Neural cell (in vitro differentiated cells): ENCODE measurements at regions not wholly inside any gene's neighbourhood (a gene's known extent, or its start where the extent isn't known, plus 50 kb on each side); places are given as distances from the start of the nearest gene placed in this dataset.
"Not testable (repeated sequence)": the region's sequence is repeated elsewhere in the genome, so short reads cannot be mapped to it uniquely, and the experiment has no call there.

ENCODE experiments used
- H2AFZ ChIP-seq: fragments of 200-600, 300-800 bp; sonication (generic), shearing (Covaris generic); 2 replicates; pipeline ENCODE4 v1.6.0; 2014; ENCODE audit warnings: low read depth, mild to moderate bottlenecking, antibody characterized with exemption, low read length, moderate library complexity
- H3F3A ChIP-seq: fragments of 200-600 bp; shearing (Covaris generic); 2 replicates; pipeline ENCODE4 v1.6.1; 2016; ENCODE audit warnings: mild to moderate bottlenecking, moderate library complexity, mixed read lengths, antibody characterized with exemption, low read length; ENCODE audit not compliant: insufficient read depth, poor library complexity, severe bottlenecking
- H3K27ac ChIP-seq: fragments of 200-600, 300-800 bp; sonication (generic), shearing (Covaris generic); 2 replicates; pipeline ENCODE4 v1.5.1; 2014; ENCODE audit warnings: mild to moderate bottlenecking, low read length, moderate library complexity
- H3K27me3 ChIP-seq: fragments of 300-800, 200-600 bp; sonication (generic), shearing (Covaris generic); 2 replicates; pipeline ENCODE4 v1.6.0; 2014; ENCODE audit warnings: mild to moderate bottlenecking, low read depth, low read length, moderate library complexity; ENCODE audit not compliant: insufficient read depth
- H3K36me3 ChIP-seq: fragments of 300-800, 200-600 bp; sonication (generic), shearing (Covaris generic); 2 replicates; pipeline ENCODE4 v1.5.1; 2014; ENCODE audit warnings: mild to moderate bottlenecking, antibody characterized with exemption, low read length, moderate library complexity; ENCODE audit not compliant: insufficient read depth
- H3K4me2 ChIP-seq: fragments of 300-800, 200-600 bp; sonication (generic), shearing (Covaris generic); 2 replicates; pipeline ENCODE4 v1.6.0; 2014; ENCODE audit warnings: mild to moderate bottlenecking, low read length
- H3K4me3 ChIP-seq: fragments of 300-800, 200-600 bp; sonication (generic), shearing (Covaris generic); 2 replicates; pipeline ENCODE4 v1.5.1; 2014; ENCODE audit warnings: mild to moderate bottlenecking, low read length, moderate library complexity
- H3K79me2 ChIP-seq: fragments of 200-600 bp; shearing (Covaris generic); replicated peaks from 2 replicates; pipeline ENCODE4 v1.6.0; 2014; ENCODE audit warnings: mild to moderate bottlenecking, low read length, moderate library complexity; ENCODE audit not compliant: insufficient read depth
- H3K9ac ChIP-seq: fragments of 300-800, 200-600 bp; sonication (generic), shearing (Covaris generic); 2 replicates; pipeline ENCODE4 v1.6.1; 2016; ENCODE audit warnings: mild to moderate bottlenecking, low read length, mixed read lengths
- H3K9me2 ChIP-seq: fragments of 200-600 bp; shearing (Covaris generic); 2 replicates; pipeline ENCODE4 v1.6.1; 2016; ENCODE audit warnings: mild to moderate bottlenecking, low read length, mixed read lengths; ENCODE audit not compliant: insufficient read depth
- H3K9me3 ChIP-seq: fragments of 200-600, 300-800 bp; sonication (generic), shearing (Covaris generic); 2 replicates; pipeline ENCODE4 v1.6.1; 2016; ENCODE audit warnings: mild to moderate bottlenecking, mixed run types, low read length, moderate library complexity, mixed read lengths
- H4K20me1 ChIP-seq: fragments of 200-600 bp; shearing (Covaris generic); 2 replicates; pipeline ENCODE4 v1.6.1; 2016; ENCODE audit warnings: mild to moderate bottlenecking, mixed run types; ENCODE audit not compliant: insufficient read depth
- EZH2 ChIP-seq: fragments of 200-600, 300-800 bp; shearing (Covaris generic), sonication (generic); IDR thresholded peaks from 2 replicates; pipeline ENCODE4 v1.6.1; 2014; ENCODE audit warnings: antibody characterized with exemption, low read length, borderline replicate concordance, mild to moderate bottlenecking; ENCODE audit not compliant: insufficient read depth, poor library complexity, severe bottlenecking
- MXI1 ChIP-seq: fragments of 450-650 bp; conservative IDR thresholded peaks from 2 replicates; pipeline ENCODE4 v1.6.1; 2014; ENCODE audit warnings: antibody characterized with exemption, mild to moderate bottlenecking; ENCODE audit not compliant: poor library complexity, severe bottlenecking
- POLR2AphosphoS5 ChIP-seq: IDR thresholded peaks from 2 replicates; pipeline ENCODE4 v1.6.1; 2012
- RAD21 ChIP-seq: fragments of 450-650 bp; conservative IDR thresholded peaks from 2 replicates; pipeline ENCODE4 v1.6.1; 2014; ENCODE audit warnings: antibody characterized with exemption, mild to moderate bottlenecking, moderate library complexity
- SMC3 ChIP-seq: fragments of 450-650 bp; conservative IDR thresholded peaks from 2 replicates; pipeline ENCODE4 v1.6.1; 2014; ENCODE audit warnings: antibody characterized with exemption, mild to moderate bottlenecking, moderate library complexity; ENCODE audit not compliant: poor library complexity
- TAF1 ChIP-seq: IDR thresholded peaks from 2 replicates; pipeline ENCODE4 v1.6.1; 2012; ENCODE audit warnings: low read depth
- TF ChIP-seq, protein P1 (sequence below): fragments of 450-650 bp; IDR thresholded peaks from 2 replicates; pipeline ENCODE4 v1.5.1; 2014; ENCODE audit warnings: antibody characterized with exemption, mild to moderate bottlenecking, moderate library complexity; ENCODE audit not compliant: poor library complexity, severe bottlenecking
- TF ChIP-seq, protein P2 (sequence below): IDR thresholded peaks from 2 replicates; pipeline ENCODE4 v1.6.1; 2012; ENCODE audit warnings: borderline replicate concordance

GRCh38 chr13:21884965-21885567 lies 214.2 kb downstream of the FGF9 start:
- no peaks in the 10 kb centered on the region for H3F3A ChIP-seq
- H3K36me3 ChIP-seq = no peaks in the 10 kb centered on the region
- no peaks in the 10 kb centered on the region for H3K27me3 ChIP-seq
- no peaks in the 10 kb centered on the region for H3K9me3 ChIP-seq
- H3K27ac ChIP-seq = no peak overlapping the region
- no peak overlapping the region for H2AFZ ChIP-seq
- H3K4me2 ChIP-seq = no peak overlapping the region
- no peaks in the 10 kb centered on the region for H3K9me2 ChIP-seq
- no peaks in the 10 kb centered on the region for H3K79me2 ChIP-seq
- no peak overlapping the region for H3K4me3 ChIP-seq
- TF ChIP-seq EZH2 (no peak), TAF1 (no peak), POLR2AphosphoS5 (no peak), RAD21 (no peak)
- H3K9ac ChIP-seq = no peak overlapping the region
- no peaks in the 10 kb centered on the region for H4K20me1 ChIP-seq

DNA sequence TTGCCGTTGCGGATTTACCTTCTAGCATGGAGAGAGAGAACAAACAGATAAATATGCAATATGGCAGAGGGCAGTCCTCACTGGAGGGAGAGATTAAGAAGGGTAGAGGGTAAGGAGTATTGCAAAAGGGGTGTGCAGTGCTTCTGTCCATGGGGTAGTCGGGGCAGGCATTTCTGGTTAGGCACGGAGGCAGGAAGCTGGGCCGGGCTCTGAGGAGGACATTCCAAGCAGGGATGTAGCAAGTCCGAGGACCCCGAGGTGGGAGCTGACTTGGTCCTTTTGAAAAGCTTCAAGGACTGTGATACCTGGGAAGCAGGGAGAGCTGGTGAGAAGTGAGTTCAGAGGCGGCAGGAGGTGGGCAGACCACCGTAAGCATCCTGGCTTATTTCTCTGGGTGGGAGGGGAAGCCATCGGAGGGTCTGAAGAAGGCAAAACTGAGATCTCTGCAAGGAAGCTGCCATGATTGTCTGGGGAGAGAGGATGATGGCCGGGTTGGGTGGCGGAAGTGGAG lies 214.9 kb downstream of the FGF9 start:
- no peak overlapping the region for H3K9ac ChIP-seq
- no peaks in the 10 kb centered on the region for H3K9me2 ChIP-seq

DNA sequence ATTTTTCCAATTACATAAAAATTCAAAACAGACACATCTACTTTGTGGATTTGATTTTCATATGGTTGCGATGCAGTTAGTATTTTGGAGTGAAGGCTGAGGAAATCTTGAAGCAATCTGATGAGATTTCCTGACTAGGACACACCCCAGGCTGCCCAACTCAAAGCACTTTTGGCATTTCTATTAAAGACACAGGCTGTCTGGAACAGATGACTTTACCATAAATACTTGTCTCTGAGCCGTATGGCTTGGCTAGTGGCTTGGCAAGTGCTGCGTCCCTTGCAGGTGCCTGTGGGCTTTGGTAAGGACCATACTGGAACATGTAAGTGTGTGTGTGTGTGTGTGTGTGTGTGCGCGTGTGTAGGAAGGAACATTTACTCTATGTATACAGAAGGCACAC lies 218.8 kb downstream of the FGF9 start:
- Histone ChIP-seq H3K27me3 (no peaks in the 10 kb centered on the region), H3K4me2 (no peak overlapping the region), H3F3A (no peaks in the 10 kb centered on the region), H3K79me2 (no peaks in the 10 kb centered on the region), H3K27ac (no peak overlapping the region), H2AFZ (no peak overlapping the region), H3K36me3 (no peaks in the 10 kb centered on the region), H3K9ac (no peak overlapping the region), H3K9me3 (no peaks in the 10 kb centered on the region), H3K4me3 (no peak overlapping the region), H4K20me1 (no peaks in the 10 kb centered on the region), H3K9me2 (no peaks in the 10 kb centered on the region)
- TF ChIP-seq, protein P1, sequence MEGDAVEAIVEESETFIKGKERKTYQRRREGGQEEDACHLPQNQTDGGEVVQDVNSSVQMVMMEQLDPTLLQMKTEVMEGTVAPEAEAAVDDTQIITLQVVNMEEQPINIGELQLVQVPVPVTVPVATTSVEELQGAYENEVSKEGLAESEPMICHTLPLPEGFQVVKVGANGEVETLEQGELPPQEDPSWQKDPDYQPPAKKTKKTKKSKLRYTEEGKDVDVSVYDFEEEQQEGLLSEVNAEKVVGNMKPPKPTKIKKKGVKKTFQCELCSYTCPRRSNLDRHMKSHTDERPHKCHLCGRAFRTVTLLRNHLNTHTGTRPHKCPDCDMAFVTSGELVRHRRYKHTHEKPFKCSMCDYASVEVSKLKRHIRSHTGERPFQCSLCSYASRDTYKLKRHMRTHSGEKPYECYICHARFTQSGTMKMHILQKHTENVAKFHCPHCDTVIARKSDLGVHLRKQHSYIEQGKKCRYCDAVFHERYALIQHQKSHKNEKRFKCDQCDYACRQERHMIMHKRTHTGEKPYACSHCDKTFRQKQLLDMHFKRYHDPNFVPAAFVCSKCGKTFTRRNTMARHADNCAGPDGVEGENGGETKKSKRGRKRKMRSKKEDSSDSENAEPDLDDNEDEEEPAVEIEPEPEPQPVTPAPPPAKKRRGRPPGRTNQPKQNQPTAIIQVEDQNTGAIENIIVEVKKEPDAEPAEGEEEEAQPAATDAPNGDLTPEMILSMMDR = no peak
- TF ChIP-seq EZH2 (no peak), POLR2AphosphoS5 (no peak), SMC3 (no peak), MXI1 (no peak), RAD21 (no peak)

More for the DNA sequence above, 214.9 kb downstream of the FGF9 start:
- H3K27me3 ChIP-seq = no peaks in the 10 kb centered on the region
- H4K20me1 ChIP-seq = no peaks in the 10 kb centered on the region
- H3K79me2 ChIP-seq = no peaks in the 10 kb centered on the region
- H3F3A ChIP-seq = no peaks in the 10 kb centered on the region
- no peak overlapping the region for H3K4me2 ChIP-seq
- H2AFZ ChIP-seq = no peak overlapping the region
- H3K36me3 ChIP-seq = no peaks in the 10 kb centered on the region
- no peak overlapping the region for H3K27ac ChIP-seq
- H3K9me3 ChIP-seq = no peaks in the 10 kb centered on the region
- TF ChIP-seq, protein P2, sequence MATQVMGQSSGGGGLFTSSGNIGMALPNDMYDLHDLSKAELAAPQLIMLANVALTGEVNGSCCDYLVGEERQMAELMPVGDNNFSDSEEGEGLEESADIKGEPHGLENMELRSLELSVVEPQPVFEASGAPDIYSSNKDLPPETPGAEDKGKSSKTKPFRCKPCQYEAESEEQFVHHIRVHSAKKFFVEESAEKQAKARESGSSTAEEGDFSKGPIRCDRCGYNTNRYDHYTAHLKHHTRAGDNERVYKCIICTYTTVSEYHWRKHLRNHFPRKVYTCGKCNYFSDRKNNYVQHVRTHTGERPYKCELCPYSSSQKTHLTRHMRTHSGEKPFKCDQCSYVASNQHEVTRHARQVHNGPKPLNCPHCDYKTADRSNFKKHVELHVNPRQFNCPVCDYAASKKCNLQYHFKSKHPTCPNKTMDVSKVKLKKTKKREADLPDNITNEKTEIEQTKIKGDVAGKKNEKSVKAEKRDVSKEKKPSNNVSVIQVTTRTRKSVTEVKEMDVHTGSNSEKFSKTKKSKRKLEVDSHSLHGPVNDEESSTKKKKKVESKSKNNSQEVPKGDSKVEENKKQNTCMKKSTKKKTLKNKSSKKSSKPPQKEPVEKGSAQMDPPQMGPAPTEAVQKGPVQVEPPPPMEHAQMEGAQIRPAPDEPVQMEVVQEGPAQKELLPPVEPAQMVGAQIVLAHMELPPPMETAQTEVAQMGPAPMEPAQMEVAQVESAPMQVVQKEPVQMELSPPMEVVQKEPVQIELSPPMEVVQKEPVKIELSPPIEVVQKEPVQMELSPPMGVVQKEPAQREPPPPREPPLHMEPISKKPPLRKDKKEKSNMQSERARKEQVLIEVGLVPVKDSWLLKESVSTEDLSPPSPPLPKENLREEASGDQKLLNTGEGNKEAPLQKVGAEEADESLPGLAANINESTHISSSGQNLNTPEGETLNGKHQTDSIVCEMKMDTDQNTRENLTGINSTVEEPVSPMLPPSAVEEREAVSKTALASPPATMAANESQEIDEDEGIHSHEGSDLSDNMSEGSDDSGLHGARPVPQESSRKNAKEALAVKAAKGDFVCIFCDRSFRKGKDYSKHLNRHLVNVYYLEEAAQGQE = no peak
- no peak for TF ChIP-seq RAD21
- no peak overlapping the region for H3K4me3 ChIP-seq

DNA sequence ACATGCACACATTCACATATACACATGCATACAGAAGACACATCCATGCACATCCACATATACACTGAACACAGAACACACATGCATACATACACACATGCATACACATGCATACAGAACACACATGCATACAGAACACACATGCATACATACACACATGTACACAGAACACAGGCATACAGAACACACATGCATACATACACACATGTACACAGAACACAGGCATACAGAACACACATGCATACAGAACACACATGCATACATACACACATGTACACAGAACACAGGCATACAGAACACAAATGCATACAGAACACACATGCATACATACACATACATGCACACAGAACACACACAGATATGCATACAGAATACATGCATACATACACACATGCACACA lies 219.3 kb downstream of the FGF9 start:
- H3K4me2 ChIP-seq, H3K36me3 ChIP-seq, H3K79me2 ChIP-seq, H3K27ac ChIP-seq, H2AFZ ChIP-seq, H3K27me3 ChIP-seq, H3K9me2 ChIP-seq, H3F3A ChIP-seq, H3K4me3 ChIP-seq, H4K20me1 ChIP-seq, H3K9ac ChIP-seq, H3K9me3 ChIP-seq: not testable (repeated sequence)
